Upper lobe of left lung (tissue), 6 donors: ENCODE measurements at regions not wholly inside any gene's neighbourhood (a gene's known extent, or its start where the extent isn't known, plus 50 kb on each side); places are given as distances from the start of the nearest gene placed in this dataset.

Source experiments
- ATAC-seq, 2 donors: fragments of 200-7000 bp; cut with Tn5 transposase; one replicate each; pipeline ENCODE4 v1.9.1; 2022; ENCODE audit warnings: mild to moderate bottlenecking in 2 of 2, moderate library complexity in 2 of 2; ENCODE audit not compliant: low FRiP score in 2 of 2
- DNase-seq, 2 donors: peaks; one replicate each; pipeline ENCODE4 v3.0.0-alpha.2; 2019 to 2020
- H3K27ac ChIP-seq, 4 donors: fragments of 200-600 bp; sonication (generic); one replicate each; pipeline ENCODE4 v1.5.1; 2016 to 2019
- H3K27me3 ChIP-seq, 4 donors: fragments of 200-600 bp; sonication (generic); one replicate each; pipeline ENCODE4 v1.5.1; 2017 to 2019
- H3K36me3 ChIP-seq, 4 donors: fragments of 200-600 bp; sonication (generic); one replicate each; pipeline ENCODE4 v1.5.1; 2016 to 2019
- H3K4me1 ChIP-seq, 4 donors: fragments of 200-600 bp; sonication (generic); one replicate each; pipeline ENCODE4 v1.5.1; 2018 to 2019
- H3K4me3 ChIP-seq, 4 donors: fragments of 200-600 bp; sonication (generic); one replicate each; pipeline ENCODE4 v1.5.1; 2017 to 2019; ENCODE audit warnings: mild to moderate bottlenecking in 2 of 4, moderate library complexity in 1 of 4
- H3K9me3 ChIP-seq, 4 donors: fragments of 200-600 bp; sonication (generic); one replicate each; pipeline ENCODE4 v1.5.1; 2018 to 2019
- EP300 ChIP-seq, 4 donors: sonication (generic); formaldehyde crosslinking; IDR thresholded peaks; one replicate each; pipeline ENCODE4 v1.5.1; 2017; ENCODE audit warnings: antibody characterized with exemption in 4 of 4, control low read depth in 2 of 4
- POLR2A ChIP-seq, 4 donors: fragments of 450-650 bp; IDR thresholded peaks; one replicate each; pipeline ENCODE4 v1.5.1; 2016 to 2017; ENCODE audit warnings: antibody characterized with exemption in 4 of 4, mild to moderate bottlenecking in 2 of 4
- POLR2AphosphoS5 ChIP-seq, 2 donors: sonication (generic); formaldehyde crosslinking; IDR thresholded peaks; one replicate each; pipeline ENCODE4 v1.5.1; 2017; ENCODE audit warnings: antibody characterized with exemption in 2 of 2
- WGBS, 2 donors: methylation state at CpG; one replicate each; pipeline ENCODE4 v1.1.5; 2017 to 2018; 5-methylcytosine and 5-hydroxymethylcytosine counted together
- TF ChIP-seq, protein P1 (sequence below), 6 experiments: fragments of 450-650 bp in 4 of 6; fragments of 200-600 bp in 2 of 6; sonication (generic) in 2 of 6; IDR thresholded peaks; one replicate each; pipeline ENCODE4 v1.5.1; 2016 to 2019; ENCODE audit warnings: antibody characterized with exemption in 6 of 6
- donor health status: DM: no; HTN: no; CAD: no; lungs with moderate emphysema.
- donor health status: DM: no; HTN: yes; CAD: no; lungs with severe emphysema.

GRCh38 chr12:93199831-93200236 lies 177.9 kb upstream of the NUDT4 start:
- Histone ChIP-seq H3K4me1 (no peaks in the 10 kb centered on the region), H3K27me3 (no peaks in the 10 kb centered on the region), H3K9me3 (no peaks in the 10 kb centered on the region), H3K27ac (no peak overlapping the region), H3K36me3 (no peaks in the 10 kb centered on the region), H3K4me3 (no peak overlapping the region)
- TF ChIP-seq EP300 (IDR thresholded peaks at IDR 0.05) (no peak), POLR2A (IDR thresholded peaks at IDR 0.05) (no peak), POLR2AphosphoS5 (IDR thresholded peaks at IDR 0.05) (no peak)
- TF ChIP-seq, protein P1, sequence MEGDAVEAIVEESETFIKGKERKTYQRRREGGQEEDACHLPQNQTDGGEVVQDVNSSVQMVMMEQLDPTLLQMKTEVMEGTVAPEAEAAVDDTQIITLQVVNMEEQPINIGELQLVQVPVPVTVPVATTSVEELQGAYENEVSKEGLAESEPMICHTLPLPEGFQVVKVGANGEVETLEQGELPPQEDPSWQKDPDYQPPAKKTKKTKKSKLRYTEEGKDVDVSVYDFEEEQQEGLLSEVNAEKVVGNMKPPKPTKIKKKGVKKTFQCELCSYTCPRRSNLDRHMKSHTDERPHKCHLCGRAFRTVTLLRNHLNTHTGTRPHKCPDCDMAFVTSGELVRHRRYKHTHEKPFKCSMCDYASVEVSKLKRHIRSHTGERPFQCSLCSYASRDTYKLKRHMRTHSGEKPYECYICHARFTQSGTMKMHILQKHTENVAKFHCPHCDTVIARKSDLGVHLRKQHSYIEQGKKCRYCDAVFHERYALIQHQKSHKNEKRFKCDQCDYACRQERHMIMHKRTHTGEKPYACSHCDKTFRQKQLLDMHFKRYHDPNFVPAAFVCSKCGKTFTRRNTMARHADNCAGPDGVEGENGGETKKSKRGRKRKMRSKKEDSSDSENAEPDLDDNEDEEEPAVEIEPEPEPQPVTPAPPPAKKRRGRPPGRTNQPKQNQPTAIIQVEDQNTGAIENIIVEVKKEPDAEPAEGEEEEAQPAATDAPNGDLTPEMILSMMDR (IDR thresholded peaks at IDR 0.05) = no peak
- no peak for DNase-seq
- no peak for ATAC-seq
- 46 to 64% methylated on average over 2 of the region's 2 CpGs for WGBS, 2 donors

DNA sequence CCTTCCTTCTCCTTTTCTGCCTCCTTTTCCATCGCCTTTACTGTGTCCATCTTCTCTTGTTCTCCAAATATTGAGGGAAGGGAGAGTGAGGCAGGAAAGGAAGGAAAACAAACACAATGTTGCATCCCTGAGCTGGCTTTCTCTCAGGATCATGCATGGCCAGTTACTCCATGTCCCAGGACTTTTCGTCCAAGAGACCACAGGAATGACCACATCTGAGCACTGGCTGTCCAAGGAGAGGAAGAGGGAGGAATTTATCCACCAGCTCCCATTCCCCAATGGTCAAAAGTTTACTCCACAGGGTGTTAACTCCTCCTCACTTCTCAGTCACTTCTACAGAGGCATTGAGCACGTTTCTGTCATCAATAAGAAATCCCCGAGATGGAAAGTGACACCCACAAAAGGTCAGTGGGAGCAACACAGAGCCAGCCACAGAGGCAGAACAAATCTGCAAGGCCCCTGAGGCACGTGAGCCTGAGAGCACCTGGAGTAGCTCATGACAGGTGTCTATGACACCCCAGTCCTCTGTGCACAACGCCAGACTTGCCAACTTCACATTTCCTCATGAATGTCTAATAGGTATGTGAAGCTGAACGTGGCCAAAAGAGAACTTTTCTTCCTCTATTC lies 177.3 kb upstream of the NUDT4 start:
- no peak for ATAC-seq
- H3K4me1 ChIP-seq = no peaks in the 10 kb centered on the region
- no peaks in the 10 kb centered on the region for H3K27me3 ChIP-seq
- no peak for DNase-seq
- H3K27ac ChIP-seq = no peak overlapping the region
- no peaks in the 10 kb centered on the region for H3K9me3 ChIP-seq
- no peaks in the 10 kb centered on the region for H3K36me3 ChIP-seq
- TF ChIP-seq POLR2A (IDR thresholded peaks at IDR 0.05) (no peak), POLR2AphosphoS5 (IDR thresholded peaks at IDR 0.05) (no peak), EP300 (IDR thresholded peaks at IDR 0.05) (no peak)
- TF ChIP-seq, protein P1 (IDR thresholded peaks at IDR 0.05) = no peak
- WGBS, 2 donors = 85 to 87% methylated on average over 7 of the region's 7 CpGs
- H3K4me3 ChIP-seq = no peak overlapping the region

- Histone ChIP-seq H3K9me3 (no peaks in the 10 kb centered on the region), H3K27ac (no peak overlapping the region), H3K36me3 (no peaks in the 10 kb centered on the region), H3K4me3 (no peak overlapping the region), H3K4me1 (no peaks in the 10 kb centered on the region), H3K27me3 (no peaks in the 10 kb centered on the region)
- WGBS, 2 donors = 93% methylated on average over 6 of the region's 6 CpGs
- TF ChIP-seq EP300 (IDR thresholded peaks at IDR 0.05) = no peak
- TF ChIP-seq POLR2A (IDR thresholded peaks at IDR 0.05) = no peak
- no peak for TF ChIP-seq POLR2AphosphoS5 (IDR thresholded peaks at IDR 0.05)
- TF ChIP-seq, protein P1 (IDR thresholded peaks at IDR 0.05) = no peak
- no peak for ATAC-seq
- no peak for DNase-seq
Measured at GRCh38 chr12:93201990-93202389, 175.7 kb upstream of the NUDT4 start.

GRCh38 chr12:93202688-93203087 lies 175.0 kb upstream of the NUDT4 start:
- TF ChIP-seq POLR2AphosphoS5 (IDR thresholded peaks at IDR 0.05) (no peak), POLR2A (IDR thresholded peaks at IDR 0.05) (no peak), EP300 (IDR thresholded peaks at IDR 0.05) (no peak)
- TF ChIP-seq, protein P1 (IDR thresholded peaks at IDR 0.05) = no peak
- ATAC-seq (no peak), DNase-seq (no peak)
- Histone ChIP-seq H3K9me3 (no peaks in the 10 kb centered on the region), H3K4me1 (no peaks in the 10 kb centered on the region), H3K4me3 (no peak overlapping the region), H3K27ac (no peak overlapping the region), H3K36me3 (no peaks in the 10 kb centered on the region), H3K27me3 (no peaks in the 10 kb centered on the region)
- 81% methylated on average over 2 of the region's 2 CpGs for WGBS, 2 donors

GRCh38 chr12:93203361-93203760 lies 174.4 kb upstream of the NUDT4 start:
- TF ChIP-seq POLR2A (IDR thresholded peaks at IDR 0.05) (no peak), POLR2AphosphoS5 (IDR thresholded peaks at IDR 0.05) (no peak), EP300 (IDR thresholded peaks at IDR 0.05) (no peak)
- TF ChIP-seq, protein P1 (IDR thresholded peaks at IDR 0.05) = no peak
- ATAC-seq = no peak
- WGBS, 2 donors = 22 to 42% methylated on average over 2 of the region's 2 CpGs

More at GRCh38 chr12:93203361-93203760, 174.4 kb upstream of the NUDT4 start:
- Histone ChIP-seq H3K4me1 (no peaks in the 10 kb centered on the region), H3K9me3 (no peaks in the 10 kb centered on the region), H3K27ac (no peak overlapping the region), H3K36me3 (no peaks in the 10 kb centered on the region), H3K27me3 (no peaks in the 10 kb centered on the region), H3K4me3 (no peak overlapping the region)
- no peak for DNase-seq
